Non-pigmented ciliary epithelial cell (primary cell): ENCODE measurements at regions not wholly inside any gene's neighbourhood (a gene's known extent, or its start where the extent isn't known, plus 50 kb on each side); places are given as distances from the start of the nearest gene placed in this dataset.

Experiments used
- DNase-seq: peaks from one replicate; pipeline ENCODE4 v3.0.0-alpha.2; 2010; ENCODE audit warnings: low read depth

GRCh38 chr13:106234636-106235035, 300.8 kb downstream of the EFNB2 start:
- DNase-seq = no peak

DNA sequence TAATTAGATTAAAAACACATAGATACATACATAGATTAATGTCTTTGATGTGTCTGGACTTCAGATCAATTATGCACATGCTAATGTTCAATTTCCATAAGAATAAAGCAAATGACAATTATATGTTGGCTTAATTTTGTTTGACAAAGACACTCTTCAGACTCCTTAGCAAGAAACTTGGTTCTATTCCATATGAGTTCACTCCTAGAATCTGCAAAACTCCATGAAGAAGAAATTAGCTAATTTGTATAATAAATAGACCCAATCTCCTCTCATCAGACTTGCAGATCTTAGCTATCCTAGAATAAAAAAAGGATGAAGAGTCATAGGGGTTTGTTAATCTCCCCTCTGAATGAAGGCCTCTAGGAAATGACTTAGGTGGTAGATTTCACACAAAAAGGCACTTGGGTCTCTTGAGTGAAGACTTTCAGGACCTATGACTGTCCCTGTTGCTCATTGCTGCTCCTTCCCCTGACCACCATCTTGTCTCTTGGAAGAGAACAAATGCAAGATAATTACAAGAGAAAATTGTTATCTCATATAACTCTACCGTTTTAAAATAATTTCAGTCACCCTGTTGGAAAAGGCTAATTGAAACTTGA, 302.2 kb downstream of the EFNB2 start:
- no peak for DNase-seq

DNA sequence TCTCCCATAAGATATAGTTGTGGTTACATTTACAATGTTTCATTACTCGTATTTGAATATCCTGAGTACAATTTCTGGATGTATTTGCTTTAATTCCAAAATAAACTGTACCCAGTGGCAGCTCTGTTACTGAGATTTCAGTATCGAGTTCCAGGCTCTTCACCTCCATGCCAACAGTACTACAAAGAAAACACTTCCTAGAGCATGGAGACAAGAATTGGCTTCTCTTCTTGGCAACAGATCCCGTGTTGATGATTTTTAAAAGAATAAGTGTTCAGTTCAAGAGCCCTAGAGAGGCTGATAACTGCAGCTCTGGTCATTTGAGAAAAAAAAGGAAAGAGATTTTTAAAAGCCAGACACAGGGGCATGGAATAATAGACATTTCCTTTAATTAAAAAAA, 302.8 kb downstream of the EFNB2 start:
- DNase-seq = no peak

DNA sequence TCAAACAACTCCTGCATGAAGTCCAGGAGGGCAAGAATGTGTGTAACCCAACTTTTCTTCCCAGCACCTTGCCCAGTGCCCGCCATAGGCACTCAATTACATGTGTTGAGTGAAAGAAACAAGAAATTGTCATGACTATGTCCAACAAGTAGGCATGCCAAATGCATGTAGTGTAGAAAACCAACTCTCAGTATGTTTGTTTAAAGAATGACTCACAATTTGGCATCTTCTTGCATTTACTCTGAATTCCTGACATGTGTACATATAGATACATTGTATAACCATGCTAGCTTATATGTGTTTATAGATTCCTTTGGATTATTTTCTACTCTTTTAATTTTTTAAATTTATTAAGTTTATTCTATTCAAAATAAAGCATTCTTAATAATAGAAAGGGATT, 305.0 kb downstream of the EFNB2 start:
- peak; percentile 23 for DNase-seq

GRCh38 chr13:106225126-106225525, 310.3 kb downstream of the EFNB2 start:
- DNase-seq = no peak

- no peak for DNase-seq
These were observed 315.3 kb downstream of the EFNB2 start for GRCh38 chr13:106220211-106220610.

- DNase-seq = no peak
These were observed 322.3 kb downstream of the EFNB2 start for GRCh38 chr13:106213028-106213757.

DNA sequence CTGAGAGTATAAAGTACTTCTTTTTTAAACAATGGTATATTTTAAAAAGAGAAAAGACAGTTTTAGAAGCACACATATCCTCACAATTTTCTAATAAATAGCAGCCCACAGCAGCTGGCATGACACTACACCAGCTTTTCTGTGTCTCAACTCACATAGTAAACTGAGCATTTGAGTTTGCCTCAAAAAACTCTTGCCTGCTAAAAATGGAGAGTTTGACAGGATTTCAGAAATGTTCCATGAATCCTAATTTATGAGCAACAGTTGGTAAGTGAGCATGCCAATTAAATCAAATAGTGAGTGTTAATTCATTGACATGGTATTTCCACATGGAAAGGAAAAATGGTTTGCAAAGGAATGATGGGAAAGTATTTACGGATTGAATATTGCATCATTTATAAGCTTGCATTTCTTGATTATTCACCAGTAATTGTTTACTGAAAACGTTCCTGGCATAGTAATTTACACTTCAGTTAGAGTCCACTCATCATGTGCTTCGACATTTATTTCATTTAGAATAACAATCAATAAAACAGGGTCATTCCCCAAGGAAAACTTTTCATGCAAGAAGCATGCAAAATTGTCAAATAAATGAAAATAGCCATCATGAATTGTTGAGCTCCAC, 323.0 kb downstream of the EFNB2 start:
- no peak for DNase-seq

- no peak for DNase-seq
These were observed 325.1 kb downstream of the EFNB2 start for GRCh38 chr13:106210324-106210723.

GRCh38 chr13:106205871-106206270, 329.6 kb downstream of the EFNB2 start:
- no peak for DNase-seq

- no peak for DNase-seq
These were observed 338.0 kb downstream of the EFNB2 start for GRCh38 chr13:106197496-106197895.

GRCh38 chr13:106187501-106188095, 347.9 kb downstream of the EFNB2 start:
- no peak for DNase-seq

- no peak for DNase-seq
These were observed 348.4 kb downstream of the EFNB2 start for GRCh38 chr13:106187101-106187500.

- DNase-seq = no peak
These were observed 349.0 kb downstream of the EFNB2 start for GRCh38 chr13:106186366-106187030.

DNA sequence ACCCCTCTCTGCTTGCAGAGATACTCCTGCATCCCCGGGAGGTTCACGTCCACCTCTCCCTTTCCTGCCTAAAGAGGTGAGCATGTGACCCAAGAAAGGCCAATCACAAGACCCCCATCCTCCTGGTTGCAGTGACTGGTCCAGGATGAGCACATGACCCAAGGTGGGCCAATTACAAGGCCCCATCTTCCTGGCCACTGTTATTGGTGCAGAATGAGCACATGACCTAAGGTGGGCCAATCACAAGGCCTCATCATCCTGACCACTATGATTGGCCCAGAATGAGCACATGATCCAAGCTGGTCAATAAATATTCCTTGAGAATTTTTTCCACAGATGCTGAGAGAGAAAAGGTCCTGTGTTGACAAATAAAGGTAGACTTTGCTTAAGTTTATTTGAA, 350.7 kb downstream of the EFNB2 start:
- DNase-seq = no peak

GRCh38 chr13:106183410-106184065, 351.9 kb downstream of the EFNB2 start:
- no peak for DNase-seq

GRCh38 chr13:106182404-106182803, 353.1 kb downstream of the EFNB2 start:
- peak; percentile 84 for DNase-seq

GRCh38 chr13:106178816-106179215, 356.6 kb downstream of the EFNB2 start:
- DNase-seq = no peak

DNA sequence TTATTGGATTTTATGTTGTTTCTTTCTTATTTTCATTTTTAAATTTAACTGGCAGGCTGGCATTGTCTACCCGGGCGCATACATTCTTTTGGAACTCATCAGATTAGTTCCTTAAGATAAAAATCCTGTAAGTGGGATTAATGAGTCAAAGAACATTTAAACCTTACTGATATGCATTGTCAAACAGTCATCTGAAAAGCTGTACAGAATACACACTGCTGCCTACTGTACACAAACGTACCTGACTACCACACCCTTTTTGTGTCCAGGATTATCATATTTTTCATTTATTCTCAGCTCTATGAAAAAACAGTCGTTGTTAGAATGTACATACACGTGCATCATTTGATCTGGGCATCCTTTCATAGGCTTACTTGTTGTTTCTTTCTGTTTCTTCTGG, 358.3 kb downstream of the EFNB2 start:
- DNase-seq = no peak

DNA sequence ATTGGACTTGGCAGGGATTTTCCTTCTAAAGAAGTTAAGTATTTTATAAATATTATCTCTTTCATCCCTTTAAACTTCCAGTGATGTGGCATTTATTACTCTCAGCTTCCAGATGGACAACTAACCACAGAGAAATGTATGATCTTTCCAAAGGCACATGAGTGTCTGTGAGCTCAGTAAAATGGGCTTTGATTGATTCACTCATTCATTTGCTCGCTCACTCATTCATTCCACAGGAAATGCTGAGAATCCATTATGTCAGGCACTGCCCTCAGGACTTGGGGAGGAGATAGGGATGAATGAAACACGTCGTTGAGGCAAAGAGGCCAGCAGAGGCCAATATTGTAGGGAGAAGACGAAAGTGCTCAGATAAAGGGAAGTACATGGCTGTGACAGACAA, 359.3 kb downstream of the EFNB2 start:
- no peak for DNase-seq

DNA sequence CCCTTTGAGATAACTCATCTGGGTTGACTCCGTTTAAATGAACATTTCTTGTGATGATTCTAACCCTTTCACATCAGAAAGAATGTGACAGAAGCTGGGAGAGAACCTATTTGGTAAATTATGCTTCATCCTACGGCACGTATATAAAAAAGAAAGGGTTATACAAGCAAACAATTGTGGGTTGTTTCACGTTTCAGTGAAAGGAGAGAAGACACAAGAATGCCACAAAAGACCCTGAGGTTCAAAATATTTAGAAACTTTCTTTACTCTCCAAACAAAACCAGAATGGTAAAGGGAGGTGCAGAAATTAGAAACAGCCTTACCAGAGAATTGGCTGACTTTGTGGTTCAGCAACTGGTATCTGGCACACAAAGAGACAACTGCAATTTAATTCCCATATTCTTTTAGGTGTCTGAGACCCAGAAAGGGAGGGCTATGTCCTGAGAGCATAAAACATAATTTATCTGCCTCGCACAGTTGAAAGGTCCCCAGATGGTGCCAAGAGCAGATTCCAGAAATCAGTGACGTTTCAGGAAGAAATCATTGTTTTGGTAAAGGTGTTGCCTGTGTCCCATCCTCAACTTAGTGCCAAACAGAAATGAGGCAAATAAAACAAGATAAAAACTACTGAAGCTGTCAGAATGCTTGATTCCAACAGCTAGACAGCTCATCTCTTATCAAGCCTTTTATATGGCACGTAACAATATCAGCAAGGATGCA, 361.4 kb downstream of the EFNB2 start:
- DNase-seq = no peak
